ENCODE measurements at regions not wholly inside any gene's neighbourhood (a gene's known extent, or its start where the extent isn't known, plus 50 kb on each side); places are given as distances from the start of the nearest gene placed in this dataset.

- no peak for TF ChIP-seq POLR2A (IDR thresholded peaks at IDR 0.05; ENCODE audit: low read length)
- no peak for TF ChIP-seq GATA1 (IDR thresholded peaks at IDR 0.05; ENCODE audit: low read depth, low read length)
Measured at GRCh38 chrX:35562395-35562794, 235.7 kb upstream of the MAGEB16 start.

Data from erythroblast (primary cell).